Upper lobe of right lung (tissue), 1 donor: ENCODE measurements at regions not wholly inside any gene's neighbourhood (a gene's known extent, or its start where the extent isn't known, plus 50 kb on each side); places are given as distances from the start of the nearest gene placed in this dataset.

Experiments used
- ATAC-seq: fragments of 200-7000 bp; cut with Tn5 transposase; one replicate; pipeline ENCODE4 v1.9.1; 2020; ENCODE audit warnings: mild to moderate bottlenecking, moderate library complexity
- DNase-seq: peaks from one replicate; pipeline ENCODE4 v3.0.0-alpha.2; 2020
- H3K27ac ChIP-seq: fragments of 200-600 bp; one replicate; pipeline ENCODE4 v1.8.0; 2022
- H3K27me3 ChIP-seq: fragments of 200-600 bp; one replicate; pipeline ENCODE4 v1.8.0; 2022; ENCODE audit warnings: mild to moderate bottlenecking
- H3K36me3 ChIP-seq: fragments of 200-600 bp; one replicate; pipeline ENCODE4 v1.8.0; 2022
- H3K4me1 ChIP-seq: fragments of 200-600 bp; one replicate; pipeline ENCODE4 v1.8.0; 2022
- H3K4me3 ChIP-seq: fragments of 200-600 bp; one replicate; pipeline ENCODE4 v1.8.0; 2022; ENCODE audit warnings: mild to moderate bottlenecking
- H3K9me3 ChIP-seq: fragments of 200-600 bp; one replicate; pipeline ENCODE4 v1.8.0; 2022
- CTCF ChIP-seq: fragments of 200-600 bp; IDR thresholded peaks from one replicate; pipeline ENCODE4 v1.8.0; 2022; ENCODE audit warnings: antibody characterized with exemption
- intact Hi-C: fragments of 100-400 bp; cut with DNase I; formaldehyde crosslinking; loops from one replicate; pipeline ENCODE4 v1.11.0; 2022
- donor health status: DM: no; HTN: yes; CAD: no; lungs with severe emphysema.

- Histone ChIP-seq H3K9me3 (no peaks in the 10 kb centered on the region), H3K36me3 (no peaks in the 10 kb centered on the region), H3K4me3 (no peak overlapping the region), H3K4me1 (no peaks in the 10 kb centered on the region), H3K27me3 (no peaks in the 10 kb centered on the region), H3K27ac (no peak overlapping the region)
- no peak for TF ChIP-seq CTCF
- no peak for ATAC-seq
- intact Hi-C loops = no loop called here
- no peak for DNase-seq
Observed at GRCh38 chr6:133753756-133754155, 135.2 kb upstream of the TCF21 start.

GRCh38 chr6:133754298-133754697 is 134.6 kb upstream of the TCF21 start:
- ATAC-seq = no peak
- Histone ChIP-seq H3K27ac (no peak overlapping the region), H3K27me3 (no peaks in the 10 kb centered on the region), H3K4me1 (no peaks in the 10 kb centered on the region), H3K4me3 (no peak overlapping the region), H3K36me3 (no peaks in the 10 kb centered on the region), H3K9me3 (no peaks in the 10 kb centered on the region)
- no peak for TF ChIP-seq CTCF
- no peak for DNase-seq
- intact Hi-C loops = no loop called here

- intact Hi-C loops = no loop called here
- H3K36me3 ChIP-seq = no peaks in the 10 kb centered on the region
- no peaks in the 10 kb centered on the region for H3K27me3 ChIP-seq
- H3K4me1 ChIP-seq = no peaks in the 10 kb centered on the region
- DNase-seq = no peak
- no peak for ATAC-seq
- no peak for TF ChIP-seq CTCF
- H3K9me3 ChIP-seq = no peaks in the 10 kb centered on the region
- H3K4me3 ChIP-seq = no peak overlapping the region
- peak overlapping the region; percentile 62 for H3K27ac ChIP-seq
Observed at GRCh38 chr6:133756078-133756695, 132.7 kb upstream of the TCF21 start.

GRCh38 chr6:133757335-133757734 is 131.6 kb upstream of the TCF21 start:
- Histone ChIP-seq H3K4me1 (no peaks in the 10 kb centered on the region), H3K36me3 (no peaks in the 10 kb centered on the region), H3K27me3 (no peaks in the 10 kb centered on the region), H3K4me3 (no peak overlapping the region), H3K27ac (peak overlapping the region; percentile 62), H3K9me3 (no peaks in the 10 kb centered on the region)
- intact Hi-C loops = no loop called here
- DNase-seq (no peak), ATAC-seq (no peak)
- TF ChIP-seq CTCF = no peak

- DNase-seq = no peak
- Histone ChIP-seq H3K4me3 (no peak overlapping the region), H3K36me3 (no peaks in the 10 kb centered on the region), H3K4me1 (no peaks in the 10 kb centered on the region), H3K27me3 (no peaks in the 10 kb centered on the region), H3K27ac (peak overlapping the region; percentile 12), H3K9me3 (no peaks in the 10 kb centered on the region)
- no peak for ATAC-seq
- no peak for TF ChIP-seq CTCF
- intact Hi-C loops = no loop called here
Observed at GRCh38 chr6:133758815-133759335, 130.0 kb upstream of the TCF21 start.

GRCh38 chr6:133759524-133759923 is 129.4 kb upstream of the TCF21 start:
- Histone ChIP-seq H3K4me3 (no peak overlapping the region), H3K27me3 (no peaks in the 10 kb centered on the region), H3K27ac (no peak overlapping the region), H3K36me3 (no peaks in the 10 kb centered on the region), H3K9me3 (no peaks in the 10 kb centered on the region), H3K4me1 (no peaks in the 10 kb centered on the region)
- intact Hi-C loops = no loop called here
- no peak for TF ChIP-seq CTCF
- DNase-seq (no peak), ATAC-seq (no peak)
